IPS DF 19.7 (cell line): ENCODE measurements at regions not wholly inside any gene's neighbourhood (a gene's known extent, or its start where the extent isn't known, plus 50 kb on each side); places are given as distances from the start of the nearest gene placed in this dataset.
A peak's percentile ranks its signal among the peaks of the same experiment; 100 is the strongest.
"Not testable (repeated sequence)": the region's sequence is repeated elsewhere in the genome, so short reads cannot be mapped to it uniquely, and the experiment has no call there.

ENCODE experiments used
- DNase-seq: peaks from one replicate; pipeline ENCODE4 v3.0.0-alpha.2; 2013; ENCODE audit warnings: low read depth, low spot score

- no peak for DNase-seq
Measured at GRCh38 chr6:113031591-113032238, 684.6 kb downstream of the RFPL4B start.

GRCh38 chr6:113039005-113039404 is 691.9 kb downstream of the RFPL4B start:
- no peak for DNase-seq

GRCh38 chr6:113047148-113047547 is 700.0 kb downstream of the RFPL4B start:
- no peak for DNase-seq

GRCh38 chr6:113047932-113048331 is 700.8 kb downstream of the RFPL4B start:
- DNase-seq: no peak

GRCh38 chr6:113048741-113049140 is 701.6 kb downstream of the RFPL4B start:
- DNase-seq: no peak

GRCh38 chr6:113049190-113049589 is 702.1 kb downstream of the RFPL4B start:
- DNase-seq: no peak

GRCh38 chr6:113050010-113050858 is 703.1 kb downstream of the RFPL4B start:
- DNase-seq: no peak

- peak; percentile 28 for DNase-seq
Measured at GRCh38 chr6:113050979-113051378, 703.8 kb downstream of the RFPL4B start.

GRCh38 chr6:113052506-113052905 is 705.4 kb downstream of the RFPL4B start:
- DNase-seq: no peak

GRCh38 chr6:113055061-113055460 is 707.9 kb downstream of the RFPL4B start:
- no peak for DNase-seq

- DNase-seq: no peak
Measured at GRCh38 chr6:113055998-113056397, 708.9 kb downstream of the RFPL4B start.

- DNase-seq: no peak
Measured at GRCh38 chr6:113057567-113058053, 710.5 kb downstream of the RFPL4B start.

GRCh38 chr6:113060664-113061063 is 713.5 kb downstream of the RFPL4B start:
- no peak for DNase-seq

GRCh38 chr6:113065611-113066010 is 718.5 kb downstream of the RFPL4B start:
- DNase-seq: no peak

- no peak for DNase-seq
Measured at GRCh38 chr6:113067612-113068275, 720.6 kb downstream of the RFPL4B start.

GRCh38 chr6:113068570-113068969 is 721.4 kb downstream of the RFPL4B start:
- DNase-seq: no peak

- DNase-seq: not testable (repeated sequence)
Measured at GRCh38 chr6:113070681-113071080, 723.6 kb downstream of the RFPL4B start.

- DNase-seq: no peak
Measured at GRCh38 chr6:113073611-113074191, 726.6 kb downstream of the RFPL4B start.

GRCh38 chr6:113076116-113076515 is 729.0 kb downstream of the RFPL4B start:
- DNase-seq: no peak

- no peak for DNase-seq
Measured at GRCh38 chr6:113076816-113077215, 729.7 kb downstream of the RFPL4B start.

- no peak for DNase-seq
Measured at GRCh38 chr6:113077794-113078193, 730.7 kb downstream of the RFPL4B start.

- no peak for DNase-seq
Measured at GRCh38 chr6:113078791-113079190, 731.7 kb downstream of the RFPL4B start.
